H9 (cell line): ENCODE measurements at regions not wholly inside any gene's neighbourhood (a gene's known extent, or its start where the extent isn't known, plus 50 kb on each side); places are given as distances from the start of the nearest gene placed in this dataset.

Source experiments
- DNase-seq: peaks from one replicate; pipeline ENCODE4 v3.0.0-alpha.2; 2017
- H2AFZ ChIP-seq: one replicate; pipeline ENCODE4 v1.6.1; 2013; ENCODE audit warnings: mild to moderate bottlenecking, low read length, control low read depth, moderate library complexity
- H2AK5ac ChIP-seq: 2 replicates; pipeline ENCODE4 v1.6.1; 2013; ENCODE audit warnings: low read length, control low read depth, mixed read lengths; ENCODE audit not compliant: insufficient read length
- H2BK120ac ChIP-seq: one replicate; pipeline ENCODE4 v1.6.1; 2013; ENCODE audit warnings: low read depth, mild to moderate bottlenecking, low read length, control low read depth, inconsistent platforms; ENCODE audit not compliant: poor library complexity, severe bottlenecking
- H2BK12ac ChIP-seq: 2 replicates; pipeline ENCODE4 v1.6.1; 2013; ENCODE audit warnings: low read length, control low read depth, mixed read lengths, low read depth; ENCODE audit not compliant: insufficient read length
- H2BK15ac ChIP-seq: 2 replicates; pipeline ENCODE4 v1.6.1; 2013; ENCODE audit warnings: low read depth, low read length, control low read depth
- H2BK20ac ChIP-seq: one replicate; pipeline ENCODE4 v1.6.1; 2013; ENCODE audit warnings: low read depth, mild to moderate bottlenecking, low read length, control low read depth, inconsistent platforms; ENCODE audit not compliant: poor library complexity, severe bottlenecking
- H2BK5ac ChIP-seq: 2 replicates; pipeline ENCODE4 v1.6.1; 2013; ENCODE audit warnings: low read length, control low read depth, mixed read lengths; ENCODE audit not compliant: insufficient read length
- H3K14ac ChIP-seq: 2 replicates; pipeline ENCODE4 v1.6.1; 2013; ENCODE audit warnings: low read length, control low read depth; ENCODE audit not compliant: insufficient read depth
- H3K18ac ChIP-seq: 2 replicates; pipeline ENCODE4 v1.6.1; 2013; ENCODE audit warnings: low read depth, mild to moderate bottlenecking, mixed read lengths, low read length, control low read depth; ENCODE audit not compliant: insufficient read length
- H3K23ac ChIP-seq: 2 replicates; pipeline ENCODE4 v1.6.1; 2013; ENCODE audit warnings: low read length, control low read depth, mixed read lengths, low read depth; ENCODE audit not compliant: insufficient read length
- H3K23me2 ChIP-seq: 2 replicates; pipeline ENCODE4 v1.6.1; 2013; ENCODE audit warnings: low read depth, mild to moderate bottlenecking, mixed read lengths, low read length, control low read depth; ENCODE audit not compliant: insufficient read length, poor library complexity, severe bottlenecking
- H3K27ac ChIP-seq: 2 replicates; pipeline ENCODE4 v1.5.1; 2013; ENCODE audit warnings: low read length, control low read depth, mixed read lengths, low read depth; ENCODE audit not compliant: insufficient read length
- H3K27me3 ChIP-seq: 2 replicates; pipeline ENCODE4 v1.6.1; 2013; ENCODE audit warnings: low read length, control low read depth, inconsistent platforms; ENCODE audit not compliant: insufficient read depth
- H3K4ac ChIP-seq: 2 replicates; pipeline ENCODE4 v1.6.1; 2013; ENCODE audit warnings: low read depth, mild to moderate bottlenecking, control low read depth, inconsistent platforms, low read length, moderate library complexity
- H3K4me1 ChIP-seq: 2 replicates; pipeline ENCODE4 v1.6.1; 2013; ENCODE audit warnings: low read length, control low read depth, inconsistent platforms; ENCODE audit not compliant: insufficient read depth
- H3K4me2 ChIP-seq: 2 replicates; pipeline ENCODE4 v1.6.1; 2013; ENCODE audit warnings: low read length, control low read depth, mixed read lengths; ENCODE audit not compliant: insufficient read length, insufficient read depth
- H3K56ac ChIP-seq: 2 replicates; pipeline ENCODE4 v1.6.1; 2013; ENCODE audit warnings: low read depth, mild to moderate bottlenecking, mixed read lengths, low read length, control low read depth; ENCODE audit not compliant: insufficient read length
- H3K79me1 ChIP-seq: 2 replicates; pipeline ENCODE4 v1.6.1; 2013; ENCODE audit warnings: low read depth, mild to moderate bottlenecking, moderate library complexity, low read length, control low read depth, inconsistent platforms; ENCODE audit not compliant: insufficient read depth, poor library complexity, severe bottlenecking
- H3K79me2 ChIP-seq: 2 replicates; pipeline ENCODE4 v1.6.1; 2013; ENCODE audit warnings: low read length, control low read depth, inconsistent platforms; ENCODE audit not compliant: insufficient read depth
- H3K9ac ChIP-seq: 2 replicates; pipeline ENCODE4 v1.6.1; 2013; ENCODE audit warnings: low read length, control low read depth, mixed read lengths; ENCODE audit not compliant: insufficient read length; ENCODE audit errors: extremely low read depth
- H3K9me3 ChIP-seq: one replicate; pipeline ENCODE4 v1.6.1; 2013; ENCODE audit warnings: low read depth, low read length, inconsistent platforms; ENCODE audit not compliant: control insufficient read depth
- H3T11ph ChIP-seq: one replicate; pipeline ENCODE4 v1.6.1; 2013; ENCODE audit warnings: mild to moderate bottlenecking, low read length, control low read depth, inconsistent platforms
- H4K20me1 ChIP-seq: one replicate; pipeline ENCODE4 v1.6.1; 2013; ENCODE audit not compliant: control insufficient read depth, insufficient read length, insufficient read depth
- H4K5ac ChIP-seq: 2 replicates; pipeline ENCODE4 v1.6.1; 2013; ENCODE audit warnings: low read depth, mild to moderate bottlenecking, mixed read lengths, low read length, control low read depth; ENCODE audit not compliant: insufficient read length
- H4K8ac ChIP-seq: replicated peaks from 2 replicates; pipeline ENCODE4 v1.6.1; 2013; ENCODE audit warnings: low read length, control low read depth, mixed read lengths, low read depth; ENCODE audit not compliant: insufficient read length
- H4K91ac ChIP-seq: 2 replicates; pipeline ENCODE4 v1.6.1; 2013; ENCODE audit warnings: low read depth, mild to moderate bottlenecking, moderate library complexity, mixed read lengths, low read length, control low read depth; ENCODE audit not compliant: insufficient read length
- H3K27ac Mint-ChIP-seq, 3 experiments: 2 replicates in 2 of 3; 3 replicates in 1 of 3; pipeline ENCODE4 v1.8.0; 2020 to 2021; ENCODE audit warnings: mixed read lengths in 3 of 3, mild to moderate bottlenecking in 1 of 3, moderate library complexity in 1 of 3
- H3K27me3 Mint-ChIP-seq: 2 replicates; pipeline ENCODE4 v1.8.0; 2021; ENCODE audit warnings: low read depth, mild to moderate bottlenecking, moderate library complexity, mixed read lengths
- H3K36me3 Mint-ChIP-seq, 3 experiments: 2 replicates in 2 of 3; 3 replicates in 1 of 3; pipeline ENCODE4 v1.8.0; 2020 to 2021; ENCODE audit warnings: low read depth in 3 of 3, mixed read lengths in 3 of 3; ENCODE audit not compliant: insufficient read depth in 1 of 3
- H3K4me1 Mint-ChIP-seq, 2 experiments: 2 replicates each; pipeline ENCODE4 v1.8.0; 2020; ENCODE audit warnings: mixed read lengths in 2 of 2
- H3K4me3 Mint-ChIP-seq, 2 experiments: 2 replicates in 1 of 2; 3 replicates in 1 of 2; pipeline ENCODE4 v1.8.0; 2020 to 2021; ENCODE audit warnings: mild to moderate bottlenecking in 2 of 2, mixed read lengths in 2 of 2, moderate library complexity in 1 of 2
- H3K9me3 Mint-ChIP-seq, 2 experiments: 2 replicates in 1 of 2; 3 replicates in 1 of 2; pipeline ENCODE4 v1.8.0; 2020; ENCODE audit warnings: mild to moderate bottlenecking in 2 of 2, mixed read lengths in 2 of 2, moderate library complexity in 1 of 2
- CTCF ChIP-seq: fragments of 200-600 bp; sonication (generic); conservative IDR thresholded peaks from 3 replicates; pipeline ENCODE4 v1.8.0; 2021; ENCODE audit warnings: antibody characterized with exemption, mild to moderate bottlenecking
- WGBS: extraction: QIAGEN DNeasy Blood & Tissue Kit; methylation state at CpG from one replicate; pipeline ENCODE4 v1.1.7; 2013; ENCODE audit warnings: missing lambda C conversion rate, low lambda C conversion rate, mixed read lengths; ENCODE audit not compliant: insufficient read length; ENCODE audit errors: extremely low coverage; 5-methylcytosine and 5-hydroxymethylcytosine counted together

- Mint-ChIP-seq H3K4me1 (peaks cover 27 to 32% of the 10 kb centered on the region in 2 experiments), H3K27ac (no peak overlapping the region), H3K9me3 (no peaks in the 10 kb centered on the region), H3K36me3 (no peaks in the 10 kb centered on the region), H3K4me3 (no peak overlapping the region), H3K27me3 (no peaks in the 10 kb centered on the region; the same call in 1 of the 2 replicates)
- Histone ChIP-seq H4K8ac (no peak overlapping the region), H3K18ac (no peak overlapping the region), H3K14ac (no peak overlapping the region), H2BK120ac (no peak overlapping the region), H3K9me3 (no peaks in the 10 kb centered on the region), H3K23me2 (no peaks in the 10 kb centered on the region), H3K4ac (no peak overlapping the region), H4K5ac (no peak overlapping the region), H3K27ac (no peak overlapping the region), H3K79me1 (no peaks in the 10 kb centered on the region), H4K20me1 (no peaks in the 10 kb centered on the region), H4K91ac (no peak overlapping the region), H3T11ph (no peak overlapping the region), H2AK5ac (no peak overlapping the region), H2BK20ac (no peak overlapping the region), H3K56ac (no peak overlapping the region), H3K23ac (no peak overlapping the region), H3K79me2 (no peaks in the 10 kb centered on the region), H3K4me1 (peaks cover 12% of the 10 kb centered on the region; the same call in 1 of the 2 replicates), H2BK15ac (no peak overlapping the region), H2BK12ac (no peak overlapping the region), H3K4me2 (no peak overlapping the region), H3K27me3 (no peaks in the 10 kb centered on the region), H2BK5ac (no peak overlapping the region), H2AFZ (no peak overlapping the region), H3K9ac (no peak overlapping the region)
- no peak for TF ChIP-seq CTCF
- no peak for DNase-seq
- WGBS: no CpG with 5 or more reads among the region's 1 CpG
These were observed 237.3 kb downstream of the PMP22 start for GRCh38 chr17:15027853-15028252.
